GM12872 (cell line): ENCODE measurements at regions not wholly inside any gene's neighbourhood (a gene's known extent, or its start where the extent isn't known, plus 50 kb on each side); places are given as distances from the start of the nearest gene placed in this dataset.

Source experiments
- TF ChIP-seq, protein P1 (sequence below): IDR thresholded peaks from 3 replicates; pipeline ENCODE4 v1.5.1; 2011; ENCODE audit warnings: low read depth, mild to moderate bottlenecking, low read length, moderate library complexity; ENCODE audit not compliant: insufficient read depth

DNA sequence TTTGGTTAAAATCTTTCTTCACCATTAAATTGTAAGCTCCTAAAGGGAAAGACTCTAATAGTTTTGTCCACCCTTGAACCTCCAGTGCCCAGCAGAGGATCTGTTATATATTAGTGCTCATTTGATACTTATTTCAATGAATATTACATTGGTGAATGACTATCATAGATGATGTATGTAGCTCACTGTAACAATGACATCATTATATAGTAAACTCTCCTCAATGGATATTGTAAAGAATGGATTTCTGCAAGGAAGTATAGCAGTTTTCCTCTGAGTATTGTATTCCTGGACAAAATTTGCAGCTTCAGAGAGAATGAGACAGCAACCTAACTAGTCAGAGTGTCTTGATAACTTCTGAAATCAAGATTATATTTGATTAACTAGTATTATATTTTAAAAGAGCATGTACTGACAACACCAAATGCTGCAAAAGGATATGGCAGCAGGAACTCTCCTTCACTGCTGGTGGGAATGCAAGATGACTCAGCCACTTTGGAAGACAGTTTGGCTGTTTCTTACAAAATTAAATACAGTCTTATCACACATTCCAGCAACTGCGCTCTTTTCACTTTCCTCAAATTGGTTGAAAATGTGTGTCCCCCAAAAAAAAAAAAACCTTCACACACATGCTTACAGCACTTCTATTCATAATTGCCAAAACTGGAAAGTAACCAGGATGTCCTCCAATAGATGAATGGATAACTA lies 189.8 kb upstream of the OPRM1 start:
- TF ChIP-seq, protein P1, sequence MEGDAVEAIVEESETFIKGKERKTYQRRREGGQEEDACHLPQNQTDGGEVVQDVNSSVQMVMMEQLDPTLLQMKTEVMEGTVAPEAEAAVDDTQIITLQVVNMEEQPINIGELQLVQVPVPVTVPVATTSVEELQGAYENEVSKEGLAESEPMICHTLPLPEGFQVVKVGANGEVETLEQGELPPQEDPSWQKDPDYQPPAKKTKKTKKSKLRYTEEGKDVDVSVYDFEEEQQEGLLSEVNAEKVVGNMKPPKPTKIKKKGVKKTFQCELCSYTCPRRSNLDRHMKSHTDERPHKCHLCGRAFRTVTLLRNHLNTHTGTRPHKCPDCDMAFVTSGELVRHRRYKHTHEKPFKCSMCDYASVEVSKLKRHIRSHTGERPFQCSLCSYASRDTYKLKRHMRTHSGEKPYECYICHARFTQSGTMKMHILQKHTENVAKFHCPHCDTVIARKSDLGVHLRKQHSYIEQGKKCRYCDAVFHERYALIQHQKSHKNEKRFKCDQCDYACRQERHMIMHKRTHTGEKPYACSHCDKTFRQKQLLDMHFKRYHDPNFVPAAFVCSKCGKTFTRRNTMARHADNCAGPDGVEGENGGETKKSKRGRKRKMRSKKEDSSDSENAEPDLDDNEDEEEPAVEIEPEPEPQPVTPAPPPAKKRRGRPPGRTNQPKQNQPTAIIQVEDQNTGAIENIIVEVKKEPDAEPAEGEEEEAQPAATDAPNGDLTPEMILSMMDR = no peak

DNA sequence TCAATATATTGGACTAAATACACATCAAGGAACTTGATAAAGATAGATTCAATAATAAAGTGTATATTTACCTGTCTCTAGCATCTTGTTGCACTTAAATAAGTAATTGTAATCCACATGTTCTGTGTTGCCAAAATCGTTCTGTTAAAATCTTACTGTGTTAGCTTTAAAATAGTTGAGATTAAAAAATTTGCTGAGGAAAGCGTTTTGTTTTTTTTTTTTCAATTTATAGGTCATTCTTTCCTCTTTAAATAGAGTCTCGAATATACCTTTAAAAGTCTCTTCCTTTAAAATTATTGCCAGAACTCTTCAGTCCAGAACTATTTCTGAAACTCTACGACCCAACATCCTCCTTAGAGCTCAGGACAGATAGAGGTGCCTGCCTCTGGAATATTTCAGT lies 195.6 kb upstream of the OPRM1 start:
- TF ChIP-seq, protein P1 = no peak

DNA sequence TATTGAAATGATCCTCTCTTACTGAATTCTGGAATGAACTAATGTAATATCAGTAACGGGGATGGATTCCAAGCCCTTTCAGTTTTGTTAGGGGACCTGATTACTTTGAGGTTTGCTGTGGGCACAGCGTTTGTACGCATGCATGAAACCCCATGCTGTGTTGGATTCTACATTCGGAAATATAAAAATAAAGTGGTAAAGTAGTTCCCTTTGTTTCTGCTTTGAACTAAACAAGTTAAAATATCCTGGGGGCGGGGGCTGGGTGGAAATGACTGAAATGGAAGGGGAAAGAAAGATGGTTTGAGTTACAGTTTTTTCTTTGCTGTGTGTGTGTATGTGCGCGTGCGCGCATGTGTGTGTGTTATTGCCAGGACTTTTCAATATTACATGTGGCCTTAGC lies 196.5 kb upstream of the OPRM1 start:
- TF ChIP-seq, protein P1 = no peak

DNA sequence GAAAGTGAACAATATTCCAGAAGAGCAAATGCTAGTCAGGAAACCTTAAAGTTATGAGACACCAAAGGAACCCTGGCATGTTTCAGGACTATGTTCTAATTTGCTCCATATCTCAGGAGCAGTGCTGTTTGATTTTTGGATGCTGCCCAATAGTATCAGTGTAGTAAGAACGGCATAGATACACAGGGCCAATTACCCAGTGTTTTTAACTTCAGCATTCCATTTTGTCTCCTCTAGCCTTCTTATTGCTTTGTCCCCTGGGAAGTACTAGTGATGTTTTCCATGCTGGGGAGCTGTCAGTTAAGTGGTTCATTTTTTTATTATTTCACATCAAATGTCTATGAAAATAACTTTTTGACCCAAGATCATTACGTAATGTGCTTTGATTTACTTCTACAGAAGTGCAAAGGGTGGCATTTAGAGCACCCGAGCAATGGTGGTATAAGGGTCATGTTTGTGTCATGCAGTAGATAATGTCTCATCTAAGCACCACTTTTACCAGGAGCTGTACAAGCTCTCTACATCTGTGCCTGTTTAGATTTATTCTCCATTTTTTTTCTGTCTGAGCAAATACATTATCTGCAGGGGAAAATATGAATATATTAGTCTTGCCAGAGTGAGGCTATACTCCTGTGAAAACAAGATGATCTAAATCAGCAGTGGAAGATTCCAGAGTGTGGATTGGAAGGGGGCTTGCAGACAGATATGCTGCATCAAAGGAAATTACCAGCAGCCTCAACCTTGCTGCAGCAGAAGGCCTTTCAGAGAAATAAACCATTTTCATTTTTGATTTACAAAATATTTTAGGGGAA lies 198.8 kb upstream of the OPRM1 start:
- TF ChIP-seq, protein P1 = no peak

DNA sequence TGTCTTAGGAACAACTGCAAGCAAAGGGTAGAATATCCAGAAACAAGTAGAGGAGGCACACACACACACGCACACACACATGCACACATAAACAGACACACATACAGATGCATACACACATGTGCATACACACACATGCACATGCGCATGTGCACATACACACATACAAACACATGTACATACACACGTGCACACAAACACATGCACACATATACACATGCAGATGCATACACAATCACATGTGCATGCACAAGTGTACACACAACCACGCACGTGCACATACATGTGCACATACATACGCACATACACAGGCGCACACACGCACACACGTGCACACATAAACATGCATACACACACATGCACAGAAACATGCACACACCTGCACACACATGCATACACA lies 206.5 kb upstream of the OPRM1 start:
- TF ChIP-seq, protein P1 = no peak

DNA sequence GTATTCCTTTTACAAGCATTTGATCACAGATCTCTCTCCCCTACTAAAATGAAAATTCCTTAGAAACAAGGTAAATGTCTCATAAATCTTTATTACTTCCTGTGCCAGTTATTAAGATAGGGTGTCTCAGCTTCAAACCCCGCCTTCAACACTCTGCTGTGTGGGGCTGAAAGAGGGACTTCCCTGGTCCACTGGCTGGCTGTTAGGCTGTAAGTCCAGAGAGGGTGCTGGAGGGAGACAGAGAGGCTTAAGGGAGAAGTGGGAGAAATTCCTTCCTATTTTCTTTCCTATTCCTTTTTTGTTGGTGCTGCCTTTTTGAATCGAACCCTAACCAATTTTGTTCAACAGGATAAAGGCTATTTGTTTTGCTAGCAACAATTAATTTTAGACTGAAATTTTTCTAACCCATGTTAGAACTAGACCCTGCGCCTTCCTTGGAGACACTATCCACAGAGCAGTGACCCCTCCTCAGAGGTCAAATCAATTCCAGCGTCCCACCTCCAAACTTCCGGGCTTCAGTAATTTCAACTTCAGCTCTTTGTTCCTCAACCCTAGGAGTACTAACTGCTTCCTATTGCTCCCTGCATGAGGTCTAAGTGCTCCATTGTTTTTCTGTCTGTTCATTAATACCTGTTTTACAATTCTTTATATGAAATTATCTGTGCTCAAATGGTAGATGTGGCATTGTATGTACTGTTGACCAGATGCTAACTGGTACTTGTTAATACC lies 207.5 kb upstream of the OPRM1 start:
- TF ChIP-seq, protein P1 = no peak

DNA sequence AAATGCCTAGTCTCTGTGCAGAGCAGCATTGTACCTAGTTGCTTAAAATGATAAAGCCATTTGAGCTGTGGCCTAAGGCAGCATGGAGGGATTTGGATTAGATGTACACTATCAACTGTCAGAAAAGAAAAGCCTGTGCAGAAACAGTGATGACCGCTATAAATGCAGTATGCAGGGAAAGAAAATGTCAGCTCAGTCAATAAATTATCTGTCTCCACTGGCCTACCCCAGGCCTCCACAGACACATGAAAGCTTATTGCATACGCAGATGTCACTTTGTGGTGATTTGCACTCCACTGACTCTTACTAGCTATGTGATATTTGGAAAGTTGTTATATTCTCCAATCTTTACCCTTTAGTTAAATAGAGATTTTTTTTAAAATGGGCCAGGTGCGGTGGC lies 221.9 kb upstream of the OPRM1 start:
- TF ChIP-seq, protein P1 = no peak
